HepG2 (cell line): ENCODE measurements at regions not wholly inside any gene's neighbourhood (a gene's known extent, or its start where the extent isn't known, plus 50 kb on each side); places are given as distances from the start of the nearest gene placed in this dataset.

Source experiments
- ASH2L ChIP-seq: fragments of 300-600, 200-600 bp; sonication (generic); IDR thresholded peaks from 2 replicates; pipeline ENCODE4 v1.7.0; 2017; ENCODE audit warnings: low read depth, mild to moderate bottlenecking, moderate library complexity, mixed read lengths, low read length; ENCODE audit not compliant: insufficient read length
- CC2D1A ChIP-seq: sonication (generic); formaldehyde crosslinking; IDR thresholded peaks from 2 replicates; pipeline ENCODE4 v1.8.1; 2023; ENCODE audit warnings: mild to moderate bottlenecking, missing genetic modification reagents
- EP300 ChIP-seq, 3 experiments: sonication (generic) in 1 of 3; formaldehyde crosslinking in 1 of 3; IDR thresholded peaks; 2 replicates each; pipeline versions ENCODE4 v1.5.1 to v1.6.1; 2011 to 2020; ENCODE audit warnings: low read depth in 2 of 3, low read length in 2 of 3, borderline replicate concordance in 1 of 3, improper control_type of control experiment in 1 of 3, mild to moderate bottlenecking in 1 of 3, missing genetic modification reagents in 1 of 3, moderate library complexity in 1 of 3
- FOXP4 ChIP-seq: sonication (generic); formaldehyde crosslinking; IDR thresholded peaks from 2 replicates; pipeline ENCODE4 v1.4.0; 2020; ENCODE audit warnings: missing genetic modification reagents
- FUBP1 ChIP-seq: sonication (generic); formaldehyde crosslinking; IDR thresholded peaks from 2 replicates; pipeline ENCODE4 v1.5.1; 2020; ENCODE audit warnings: missing genetic modification reagents, mild to moderate bottlenecking, borderline replicate concordance
- HMGA1 ChIP-seq: sonication (generic); formaldehyde crosslinking; conservative IDR thresholded peaks from 2 replicates; pipeline ENCODE4 v1.4.0; 2020; ENCODE audit warnings: missing genetic modification reagents
- RARG ChIP-seq: sonication (generic); formaldehyde crosslinking; IDR thresholded peaks from 2 replicates; pipeline ENCODE4 v1.4.0; 2020; ENCODE audit warnings: low read depth, mild to moderate bottlenecking, missing genetic modification reagents
- SALL1 ChIP-seq: sonication (generic); formaldehyde crosslinking; IDR thresholded peaks from 2 replicates; pipeline ENCODE4 v1.8.0; 2022; ENCODE audit warnings: mild to moderate bottlenecking, missing genetic modification reagents
- SIX4 ChIP-seq: sonication (generic); formaldehyde crosslinking; IDR thresholded peaks from 2 replicates; pipeline ENCODE4 v1.4.0; 2020; ENCODE audit warnings: missing genetic modification reagents
- TARDBP ChIP-seq: sonication (generic); formaldehyde crosslinking; IDR thresholded peaks from 2 replicates; pipeline ENCODE4 v1.8.0; 2022; ENCODE audit warnings: mild to moderate bottlenecking, missing genetic modification reagents
- ZBTB20 ChIP-seq: sonication (generic); formaldehyde crosslinking; IDR thresholded peaks from 2 replicates; pipeline ENCODE4 v1.8.1; 2023; ENCODE audit warnings: missing genetic modification reagents, low read depth, mild to moderate bottlenecking, borderline replicate concordance
- ZNF431 ChIP-seq: sonication (generic); formaldehyde crosslinking; IDR thresholded peaks from 2 replicates; pipeline ENCODE4 v1.9.0; 2022; ENCODE audit warnings: missing genetic modification reagents, low read depth, mild to moderate bottlenecking, borderline replicate concordance
- ZNF580 ChIP-seq: IDR thresholded peaks from 2 replicates; pipeline ENCODE4 v1.6.1; 2016; ENCODE audit warnings: low read depth, borderline replicate concordance
- TF ChIP-seq, protein P1 (sequence below): sonication (generic); formaldehyde crosslinking; conservative IDR thresholded peaks from 2 replicates; pipeline ENCODE4 v1.8.0; 2022; ENCODE audit warnings: mild to moderate bottlenecking, moderate library complexity, missing genetic modification reagents
- TF ChIP-seq, protein P2 (sequence below): sonication (generic); formaldehyde crosslinking; IDR thresholded peaks from 2 replicates; pipeline ENCODE4 v1.5.1; 2020; ENCODE audit warnings: mild to moderate bottlenecking, missing genetic modification reagents, borderline replicate concordance

GRCh38 chr13:40401911-40402776 lies 264.3 kb downstream of the FOXO1 start (continued):
- 0 out of 2 replicates have a peak, but pooled peaks have one; percentile 30 for TF ChIP-seq FOXP4
- peak in 1 of 2 experiments; percentile 35; a peak in 1 of 4 replicates for TF ChIP-seq EP300 (IDR thresholded peaks at IDR 0.05; ENCODE audit: low read depth in 2 of 2, low read length in 2 of 2)
- no peak for TF ChIP-seq EP300 (CRISPR knock-in tag; IDR thresholded peaks at IDR 0.05; ENCODE audit: borderline replicate concordance)
- TF ChIP-seq SALL1 (CRISPR knock-in tag): peak; percentile 38
- TF ChIP-seq, protein P1, sequence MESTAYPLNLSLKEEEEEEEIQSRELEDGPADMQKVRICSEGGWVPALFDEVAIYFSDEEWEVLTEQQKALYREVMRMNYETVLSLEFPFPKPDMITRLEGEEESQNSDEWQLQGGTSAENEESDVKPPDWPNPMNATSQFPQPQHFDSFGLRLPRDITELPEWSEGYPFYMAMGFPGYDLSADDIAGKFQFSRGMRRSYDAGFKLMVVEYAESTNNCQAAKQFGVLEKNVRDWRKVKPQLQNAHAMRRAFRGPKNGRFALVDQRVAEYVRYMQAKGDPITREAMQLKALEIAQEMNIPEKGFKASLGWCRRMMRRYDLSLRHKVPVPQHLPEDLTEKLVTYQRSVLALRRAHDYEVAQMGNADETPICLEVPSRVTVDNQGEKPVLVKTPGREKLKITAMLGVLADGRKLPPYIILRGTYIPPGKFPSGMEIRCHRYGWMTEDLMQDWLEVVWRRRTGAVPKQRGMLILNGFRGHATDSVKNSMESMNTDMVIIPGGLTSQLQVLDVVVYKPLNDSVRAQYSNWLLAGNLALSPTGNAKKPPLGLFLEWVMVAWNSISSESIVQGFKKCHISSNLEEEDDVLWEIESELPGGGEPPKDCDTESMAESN: no peak
- no peak for TF ChIP-seq ZNF580 (CRISPR knock-in tag)
- TF ChIP-seq, protein P2, sequence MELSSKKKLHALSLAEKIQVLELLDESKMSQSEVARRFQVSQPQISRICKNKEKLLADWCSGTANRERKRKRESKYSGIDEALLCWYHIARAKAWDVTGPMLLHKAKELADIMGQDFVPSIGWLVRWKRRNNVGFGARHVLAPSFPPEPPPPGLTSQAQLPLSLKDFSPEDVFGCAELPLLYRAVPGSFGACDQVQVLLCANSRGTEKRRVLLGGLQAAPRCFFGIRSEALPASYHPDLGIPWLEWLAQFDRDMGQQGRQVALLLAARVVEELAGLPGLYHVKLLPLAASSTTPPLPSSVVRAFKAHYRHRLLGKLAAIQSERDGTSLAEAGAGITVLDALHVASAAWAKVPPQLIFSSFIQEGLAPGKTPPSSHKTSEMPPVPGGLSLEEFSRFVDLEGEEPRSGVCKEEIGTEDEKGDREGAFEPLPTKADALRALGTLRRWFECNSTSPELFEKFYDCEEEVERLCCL (CRISPR knock-in tag): no peak
- TF ChIP-seq HMGA1 (CRISPR knock-in tag): no peak
- peak; percentile 30 for TF ChIP-seq ASH2L
- no peak for TF ChIP-seq CC2D1A (CRISPR knock-in tag)
- no peak for TF ChIP-seq ZNF431
- no peak for TF ChIP-seq FUBP1 (CRISPR knock-in tag)
- TF ChIP-seq ZBTB20 (CRISPR knock-in tag): no peak
- no peak for TF ChIP-seq RARG (CRISPR knock-in tag)
- no peak for TF ChIP-seq SIX4
- TF ChIP-seq TARDBP: no peak
